H1 (cell line): ENCODE measurements at regions not wholly inside any gene's neighbourhood (a gene's known extent, or its start where the extent isn't known, plus 50 kb on each side); places are given as distances from the start of the nearest gene placed in this dataset.

Experiments
- EP300 ChIP-seq, 2 experiments: IDR thresholded peaks; 1 replicate in 1 of 2; 2 replicates in 1 of 2; pipeline ENCODE4 v1.6.1; 2011 to 2012; ENCODE audit warnings: low read depth in 2 of 2, low read length in 2 of 2, mild to moderate bottlenecking in 2 of 2, borderline replicate concordance in 1 of 2, inconsistent platforms in 1 of 2, moderate library complexity in 1 of 2

DNA sequence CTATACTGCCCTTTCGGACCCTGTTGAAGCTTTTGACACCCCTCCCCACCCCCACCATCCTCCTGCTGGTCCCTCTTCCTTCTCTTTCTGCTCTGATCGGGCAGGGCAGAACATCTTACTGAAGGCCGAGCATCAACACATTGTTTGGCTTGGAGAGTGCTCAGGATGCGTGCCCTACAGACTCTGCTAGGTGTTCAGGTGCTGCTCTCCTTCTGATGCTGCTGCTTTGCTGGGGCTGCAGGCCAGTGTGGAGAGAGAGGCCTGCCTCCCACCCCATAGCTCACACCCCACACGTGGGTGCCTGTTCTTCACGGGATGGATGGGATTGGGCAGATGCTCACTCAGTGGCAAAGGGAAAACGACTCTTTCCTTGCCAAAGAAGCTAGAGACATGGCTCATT, 89.8 kb upstream of the ONECUT1 start (continued):
- TF ChIP-seq EP300 (IDR thresholded peaks at IDR 0.05; ENCODE audit: borderline replicate concordance in 1 of 2, low read depth in 2 of 2, low read length in 2 of 2) = no peak
